ENCODE measurements at regions not wholly inside any gene's neighbourhood (a gene's known extent, or its start where the extent isn't known, plus 50 kb on each side); places are given as distances from the start of the nearest gene placed in this dataset.

DNA sequence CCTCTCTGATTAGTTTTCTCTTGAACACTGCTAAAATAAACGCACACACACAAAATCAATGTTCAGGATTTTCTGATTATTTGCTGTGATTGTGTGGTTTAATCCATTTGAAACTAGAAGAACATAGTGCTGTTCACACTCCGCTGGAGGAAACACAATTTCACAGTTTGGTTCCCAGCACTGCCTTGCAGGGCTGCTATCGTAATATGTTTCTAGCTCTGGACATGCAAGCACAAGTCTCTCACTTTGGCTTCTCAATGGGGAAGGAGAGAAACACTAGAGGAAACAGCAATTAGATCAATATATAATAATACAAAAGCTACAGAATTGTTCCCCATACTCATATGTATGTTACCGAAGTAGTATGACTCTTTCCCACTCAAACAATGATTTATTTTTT, 299.5 kb downstream of the NSUN3 start:
- no peaks in the 10 kb centered on the region for H3K79me2 ChIP-seq (replicated peaks; ENCODE audit: insufficient read depth, low read length)
- no peaks in the 10 kb centered on the region for H3K9me3 ChIP-seq (ENCODE audit: low read length)
- no peak overlapping the region for H3K27ac ChIP-seq (ENCODE audit: low read length)
- H3K4me3 ChIP-seq (ENCODE audit: low read length) = no peak overlapping the region
- no peaks in the 10 kb centered on the region for H3K9me2 ChIP-seq (ENCODE audit: insufficient read depth, low read length)
- H3F3A ChIP-seq (ENCODE audit: insufficient read depth, low read length, poor library complexity, severe bottlenecking) = no peaks in the 10 kb centered on the region
- TF ChIP-seq EZH2 (IDR thresholded peaks at IDR 0.05; ENCODE audit: borderline replicate concordance, insufficient read depth, low read length, poor library complexity, severe bottlenecking) (no peak), SMC3 (conservative IDR thresholded peaks at IDR 0.05; ENCODE audit: poor library complexity) (no peak), MXI1 (conservative IDR thresholded peaks at IDR 0.05; ENCODE audit: poor library complexity, severe bottlenecking) (no peak), TAF1 (IDR thresholded peaks at IDR 0.05; ENCODE audit: low read depth) (no peak), EP300 (conservative IDR thresholded peaks at IDR 0.05; ENCODE audit: poor library complexity, severe bottlenecking) (no peak)
- TF ChIP-seq, protein P1, sequence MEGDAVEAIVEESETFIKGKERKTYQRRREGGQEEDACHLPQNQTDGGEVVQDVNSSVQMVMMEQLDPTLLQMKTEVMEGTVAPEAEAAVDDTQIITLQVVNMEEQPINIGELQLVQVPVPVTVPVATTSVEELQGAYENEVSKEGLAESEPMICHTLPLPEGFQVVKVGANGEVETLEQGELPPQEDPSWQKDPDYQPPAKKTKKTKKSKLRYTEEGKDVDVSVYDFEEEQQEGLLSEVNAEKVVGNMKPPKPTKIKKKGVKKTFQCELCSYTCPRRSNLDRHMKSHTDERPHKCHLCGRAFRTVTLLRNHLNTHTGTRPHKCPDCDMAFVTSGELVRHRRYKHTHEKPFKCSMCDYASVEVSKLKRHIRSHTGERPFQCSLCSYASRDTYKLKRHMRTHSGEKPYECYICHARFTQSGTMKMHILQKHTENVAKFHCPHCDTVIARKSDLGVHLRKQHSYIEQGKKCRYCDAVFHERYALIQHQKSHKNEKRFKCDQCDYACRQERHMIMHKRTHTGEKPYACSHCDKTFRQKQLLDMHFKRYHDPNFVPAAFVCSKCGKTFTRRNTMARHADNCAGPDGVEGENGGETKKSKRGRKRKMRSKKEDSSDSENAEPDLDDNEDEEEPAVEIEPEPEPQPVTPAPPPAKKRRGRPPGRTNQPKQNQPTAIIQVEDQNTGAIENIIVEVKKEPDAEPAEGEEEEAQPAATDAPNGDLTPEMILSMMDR (IDR thresholded peaks at IDR 0.05; ENCODE audit: poor library complexity, severe bottlenecking) = no peak
- H4K20me1 ChIP-seq (ENCODE audit: insufficient read depth) = no peaks in the 10 kb centered on the region
- H2AFZ ChIP-seq (ENCODE audit: low read depth, low read length) = no peak overlapping the region
- no peak overlapping the region for H3K9ac ChIP-seq (ENCODE audit: low read length)
- no peak overlapping the region for H3K4me2 ChIP-seq (ENCODE audit: low read length)
- H3K27me3 ChIP-seq (ENCODE audit: insufficient read depth, low read depth, low read length) = no peaks in the 10 kb centered on the region
- H3K36me3 ChIP-seq (ENCODE audit: insufficient read depth, low read length) = no peaks in the 10 kb centered on the region

DNA sequence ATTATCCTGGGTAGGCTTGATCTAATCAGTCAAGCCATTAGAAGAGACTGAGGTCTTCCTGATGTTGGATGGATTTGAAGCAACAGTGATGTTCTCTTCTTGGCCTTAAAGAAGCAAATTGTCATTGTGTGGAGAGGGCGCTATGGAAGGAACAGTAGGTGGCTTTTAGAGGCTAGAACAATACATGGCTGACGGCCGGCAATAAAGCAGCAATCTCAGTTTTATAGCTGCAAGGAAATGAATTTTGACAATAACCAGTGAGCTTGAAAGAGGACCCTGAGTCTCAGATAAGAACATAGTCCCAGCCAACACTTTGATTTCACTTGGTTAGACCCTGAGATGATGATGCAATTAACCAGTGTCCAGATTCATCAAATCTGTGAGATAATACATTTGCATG, 302.1 kb downstream of the NSUN3 start:
- Histone ChIP-seq H3K36me3 (ENCODE audit: insufficient read depth, low read length) (no peaks in the 10 kb centered on the region), H3K79me2 (replicated peaks; ENCODE audit: insufficient read depth, low read length) (no peaks in the 10 kb centered on the region), H4K20me1 (ENCODE audit: insufficient read depth) (no peaks in the 10 kb centered on the region), H3K27ac (ENCODE audit: low read length) (no peak overlapping the region), H3K9me3 (ENCODE audit: low read length) (peaks cover 5% of the 10 kb centered on the region), H3F3A (ENCODE audit: insufficient read depth, low read length, poor library complexity, severe bottlenecking) (no peaks in the 10 kb centered on the region), H2AFZ (ENCODE audit: low read depth, low read length) (no peak overlapping the region), H3K9ac (ENCODE audit: low read length) (no peak overlapping the region), H3K4me2 (ENCODE audit: low read length) (no peak overlapping the region), H3K4me3 (ENCODE audit: low read length) (no peak overlapping the region), H3K9me2 (ENCODE audit: insufficient read depth, low read length) (no peaks in the 10 kb centered on the region), H3K27me3 (ENCODE audit: insufficient read depth, low read depth, low read length) (no peaks in the 10 kb centered on the region)
- TF ChIP-seq MXI1 (conservative IDR thresholded peaks at IDR 0.05; ENCODE audit: poor library complexity, severe bottlenecking) = no peak
- TF ChIP-seq, protein P1 (IDR thresholded peaks at IDR 0.05; ENCODE audit: poor library complexity, severe bottlenecking) = no peak
- no peak for TF ChIP-seq SMC3 (conservative IDR thresholded peaks at IDR 0.05; ENCODE audit: poor library complexity)
- TF ChIP-seq, protein P2, sequence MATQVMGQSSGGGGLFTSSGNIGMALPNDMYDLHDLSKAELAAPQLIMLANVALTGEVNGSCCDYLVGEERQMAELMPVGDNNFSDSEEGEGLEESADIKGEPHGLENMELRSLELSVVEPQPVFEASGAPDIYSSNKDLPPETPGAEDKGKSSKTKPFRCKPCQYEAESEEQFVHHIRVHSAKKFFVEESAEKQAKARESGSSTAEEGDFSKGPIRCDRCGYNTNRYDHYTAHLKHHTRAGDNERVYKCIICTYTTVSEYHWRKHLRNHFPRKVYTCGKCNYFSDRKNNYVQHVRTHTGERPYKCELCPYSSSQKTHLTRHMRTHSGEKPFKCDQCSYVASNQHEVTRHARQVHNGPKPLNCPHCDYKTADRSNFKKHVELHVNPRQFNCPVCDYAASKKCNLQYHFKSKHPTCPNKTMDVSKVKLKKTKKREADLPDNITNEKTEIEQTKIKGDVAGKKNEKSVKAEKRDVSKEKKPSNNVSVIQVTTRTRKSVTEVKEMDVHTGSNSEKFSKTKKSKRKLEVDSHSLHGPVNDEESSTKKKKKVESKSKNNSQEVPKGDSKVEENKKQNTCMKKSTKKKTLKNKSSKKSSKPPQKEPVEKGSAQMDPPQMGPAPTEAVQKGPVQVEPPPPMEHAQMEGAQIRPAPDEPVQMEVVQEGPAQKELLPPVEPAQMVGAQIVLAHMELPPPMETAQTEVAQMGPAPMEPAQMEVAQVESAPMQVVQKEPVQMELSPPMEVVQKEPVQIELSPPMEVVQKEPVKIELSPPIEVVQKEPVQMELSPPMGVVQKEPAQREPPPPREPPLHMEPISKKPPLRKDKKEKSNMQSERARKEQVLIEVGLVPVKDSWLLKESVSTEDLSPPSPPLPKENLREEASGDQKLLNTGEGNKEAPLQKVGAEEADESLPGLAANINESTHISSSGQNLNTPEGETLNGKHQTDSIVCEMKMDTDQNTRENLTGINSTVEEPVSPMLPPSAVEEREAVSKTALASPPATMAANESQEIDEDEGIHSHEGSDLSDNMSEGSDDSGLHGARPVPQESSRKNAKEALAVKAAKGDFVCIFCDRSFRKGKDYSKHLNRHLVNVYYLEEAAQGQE (IDR thresholded peaks at IDR 0.05; ENCODE audit: borderline replicate concordance) = no peak
- no peak for TF ChIP-seq POLR2AphosphoS5 (IDR thresholded peaks at IDR 0.05)
- no peak for TF ChIP-seq EP300 (conservative IDR thresholded peaks at IDR 0.05; ENCODE audit: poor library complexity, severe bottlenecking)
- no peak for TF ChIP-seq TAF1 (IDR thresholded peaks at IDR 0.05; ENCODE audit: low read depth)
- no peak for TF ChIP-seq RAD21 (conservative IDR thresholded peaks at IDR 0.05)
